Smooth muscle cell (in vitro differentiated cells): ENCODE measurements at regions not wholly inside any gene's neighbourhood (a gene's known extent, or its start where the extent isn't known, plus 50 kb on each side); places are given as distances from the start of the nearest gene placed in this dataset.

Source experiments
- DNase-seq: peaks from one replicate; lab custom pipeline; 2025; ENCODE audit not compliant: unreplicated experiment; lab: John Stamatoyannopoulos, UW
- H2AFZ ChIP-seq: fragments of 200-600 bp; sonication (generic); 2 replicates; pipeline ENCODE4 v1.6.0; 2016; ENCODE audit warnings: antibody characterized with exemption, low read depth, mild to moderate bottlenecking
- H3F3A ChIP-seq: fragments of 200-600 bp; sonication (generic); 2 replicates; pipeline ENCODE4 v1.6.0; 2017; ENCODE audit warnings: antibody characterized with exemption, low read depth
- H3K27ac ChIP-seq: fragments of 200-600 bp; sonication (generic); 2 replicates; pipeline ENCODE4 v1.5.1; 2016; ENCODE audit warnings: low read depth, mild to moderate bottlenecking
- H3K27me3 ChIP-seq: fragments of 200-600 bp; sonication (generic); 2 replicates; pipeline ENCODE4 v1.6.1; 2016; ENCODE audit warnings: low read depth, mild to moderate bottlenecking
- H3K36me3 ChIP-seq: fragments of 200-600 bp; sonication (generic); 2 replicates; pipeline ENCODE4 v1.5.1; 2016; ENCODE audit warnings: low read depth
- H3K4me1 ChIP-seq: fragments of 200-600 bp; sonication (generic); 2 replicates; pipeline ENCODE4 v1.5.1; 2016; ENCODE audit warnings: low read depth
- H3K4me2 ChIP-seq: fragments of 200-600 bp; sonication (generic); 2 replicates; pipeline ENCODE4 v1.6.0; 2016; ENCODE audit warnings: mild to moderate bottlenecking
- H3K4me3 ChIP-seq: fragments of 200-600 bp; sonication (generic); 2 replicates; pipeline ENCODE4 v1.5.1; 2016; ENCODE audit warnings: mild to moderate bottlenecking
- H3K79me2 ChIP-seq: fragments of 200-600 bp; sonication (generic); 2 replicates; pipeline ENCODE4 v1.6.0; 2016; ENCODE audit warnings: low read depth, mild to moderate bottlenecking
- H3K9ac ChIP-seq: fragments of 200-600 bp; sonication (generic); 2 replicates; pipeline ENCODE4 v1.6.0; 2016; ENCODE audit warnings: low read depth
- H3K9me3 ChIP-seq: fragments of 200-600 bp; sonication (generic); replicated peaks from 2 replicates; pipeline ENCODE4 v1.5.1; 2016; ENCODE audit warnings: low read depth
- H4K20me1 ChIP-seq: fragments of 200-600 bp; sonication (generic); 2 replicates; pipeline ENCODE4 v1.6.0; 2016; ENCODE audit warnings: low read depth
- WGBS: methylation state at CpG from one replicate; pipeline ENCODE4 v1.1.7; 2016; ENCODE audit warnings: low lambda C conversion rate; 5-methylcytosine and 5-hydroxymethylcytosine counted together
- TF ChIP-seq, protein P1 (sequence below): fragments of 200-600 bp; sonication (generic); IDR thresholded peaks from 2 replicates; pipeline ENCODE4 v1.5.1; 2017; ENCODE audit warnings: borderline replicate concordance, mild to moderate bottlenecking, antibody characterized with exemption; ENCODE audit not compliant: insufficient read depth, poor library complexity, severe bottlenecking

GRCh38 chr2:6792883-6793282, 72.8 kb downstream of the CMPK2 start:
- H3K27me3 ChIP-seq: no peaks in the 10 kb centered on the region
- TF ChIP-seq, protein P1, sequence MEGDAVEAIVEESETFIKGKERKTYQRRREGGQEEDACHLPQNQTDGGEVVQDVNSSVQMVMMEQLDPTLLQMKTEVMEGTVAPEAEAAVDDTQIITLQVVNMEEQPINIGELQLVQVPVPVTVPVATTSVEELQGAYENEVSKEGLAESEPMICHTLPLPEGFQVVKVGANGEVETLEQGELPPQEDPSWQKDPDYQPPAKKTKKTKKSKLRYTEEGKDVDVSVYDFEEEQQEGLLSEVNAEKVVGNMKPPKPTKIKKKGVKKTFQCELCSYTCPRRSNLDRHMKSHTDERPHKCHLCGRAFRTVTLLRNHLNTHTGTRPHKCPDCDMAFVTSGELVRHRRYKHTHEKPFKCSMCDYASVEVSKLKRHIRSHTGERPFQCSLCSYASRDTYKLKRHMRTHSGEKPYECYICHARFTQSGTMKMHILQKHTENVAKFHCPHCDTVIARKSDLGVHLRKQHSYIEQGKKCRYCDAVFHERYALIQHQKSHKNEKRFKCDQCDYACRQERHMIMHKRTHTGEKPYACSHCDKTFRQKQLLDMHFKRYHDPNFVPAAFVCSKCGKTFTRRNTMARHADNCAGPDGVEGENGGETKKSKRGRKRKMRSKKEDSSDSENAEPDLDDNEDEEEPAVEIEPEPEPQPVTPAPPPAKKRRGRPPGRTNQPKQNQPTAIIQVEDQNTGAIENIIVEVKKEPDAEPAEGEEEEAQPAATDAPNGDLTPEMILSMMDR: no peak
- no peak overlapping the region for H3K9ac ChIP-seq
- H2AFZ ChIP-seq: no peak overlapping the region
- H3K4me1 ChIP-seq: no peaks in the 10 kb centered on the region
- no peaks in the 10 kb centered on the region for H3K9me3 ChIP-seq
- no peak overlapping the region for H3K4me2 ChIP-seq
- WGBS: 81% methylated on average over 5 of the region's 5 CpGs
- no peaks in the 10 kb centered on the region for H4K20me1 ChIP-seq
- no peak overlapping the region for H3K4me3 ChIP-seq
- no peaks in the 10 kb centered on the region for H3K79me2 ChIP-seq
- no peaks in the 10 kb centered on the region for H3K36me3 ChIP-seq
- no peaks in the 10 kb centered on the region for H3F3A ChIP-seq
- no peak overlapping the region for H3K27ac ChIP-seq
- no peak for DNase-seq

GRCh38 chr2:6793371-6793770, 72.3 kb downstream of the CMPK2 start:
- Histone ChIP-seq H3K4me2 (no peak overlapping the region), H4K20me1 (no peaks in the 10 kb centered on the region), H3K4me3 (no peak overlapping the region), H3K9ac (no peak overlapping the region), H3K27me3 (no peaks in the 10 kb centered on the region), H3K9me3 (no peaks in the 10 kb centered on the region), H3K27ac (peak overlapping the region; percentile 54), H3K36me3 (no peaks in the 10 kb centered on the region), H2AFZ (no peak overlapping the region), H3K4me1 (no peaks in the 10 kb centered on the region), H3K79me2 (no peaks in the 10 kb centered on the region), H3F3A (no peaks in the 10 kb centered on the region)
- no peak for DNase-seq
- TF ChIP-seq, protein P1: no peak
- 64% methylated on average over 3 of the region's 3 CpGs for WGBS

- Histone ChIP-seq H3K4me2 (no peak overlapping the region), H3K27me3 (no peaks in the 10 kb centered on the region), H3K4me3 (no peak overlapping the region), H3K36me3 (no peaks in the 10 kb centered on the region), H3K9me3 (no peaks in the 10 kb centered on the region), H3K27ac (peak overlapping the region; percentile 54), H4K20me1 (no peaks in the 10 kb centered on the region), H3K4me1 (no peaks in the 10 kb centered on the region), H3K9ac (no peak overlapping the region), H3F3A (no peaks in the 10 kb centered on the region), H2AFZ (no peak overlapping the region), H3K79me2 (no peaks in the 10 kb centered on the region)
- no peak for DNase-seq
- 77% methylated on average over 6 of the region's 6 CpGs for WGBS
- TF ChIP-seq, protein P1: no peak
Observed at GRCh38 chr2:6793913-6794312, 71.8 kb downstream of the CMPK2 start.

DNA sequence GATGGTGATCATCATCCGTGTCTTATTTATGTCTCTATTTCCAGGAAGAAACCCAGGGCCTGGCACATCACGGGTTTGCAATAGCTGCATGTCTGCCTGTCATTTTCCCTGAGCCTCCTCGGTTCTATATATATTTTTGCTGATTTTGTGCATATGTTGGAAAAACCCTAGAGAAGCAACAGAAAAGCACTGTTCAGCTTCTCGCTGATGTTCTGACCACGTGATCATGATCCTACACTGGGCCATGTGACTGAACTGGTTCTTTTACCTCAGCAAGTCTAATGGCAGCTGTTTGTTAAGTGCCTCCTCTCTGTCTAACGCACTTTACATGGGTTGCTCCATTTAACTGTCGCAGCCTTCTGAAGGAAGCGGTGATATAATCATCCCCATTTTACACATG, 71.3 kb downstream of the CMPK2 start:
- Histone ChIP-seq H3K27ac (no peak overlapping the region), H3K4me1 (no peaks in the 10 kb centered on the region), H3K79me2 (no peaks in the 10 kb centered on the region), H3F3A (no peaks in the 10 kb centered on the region), H3K4me2 (no peak overlapping the region), H4K20me1 (no peaks in the 10 kb centered on the region), H3K4me3 (no peak overlapping the region), H3K36me3 (no peaks in the 10 kb centered on the region), H2AFZ (no peak overlapping the region), H3K27me3 (no peaks in the 10 kb centered on the region), H3K9ac (no peak overlapping the region), H3K9me3 (no peaks in the 10 kb centered on the region)
- DNase-seq: no peak
- 92% methylated on average over 8 of the region's 8 CpGs for WGBS
- TF ChIP-seq, protein P1: no peak
